Body of pancreas (tissue), 4 donors: ENCODE measurements at regions not wholly inside any gene's neighbourhood (a gene's known extent, or its start where the extent isn't known, plus 50 kb on each side); places are given as distances from the start of the nearest gene placed in this dataset.

Experiments
- CTCF ChIP-seq, 7 experiments: fragments of 450-650 bp in 4 of 7; fragments of 200-600 bp in 3 of 7; sonication (generic) in 3 of 7; IDR thresholded peaks; one replicate each; pipeline ENCODE4 v1.5.1; 2016 to 2019; ENCODE audit warnings: antibody characterized with exemption in 7 of 7
- POLR2A ChIP-seq, 3 donors: fragments of 450-650 bp; IDR thresholded peaks; one replicate each; pipeline ENCODE4 v1.6.1; 2016; ENCODE audit warnings: antibody characterized with exemption in 3 of 3, mild to moderate bottlenecking in 2 of 3

- TF ChIP-seq CTCF (IDR thresholded peaks at IDR 0.05) (no peak), POLR2A (IDR thresholded peaks at IDR 0.05) (no peak)
These were observed 286.0 kb downstream of the MYCN start for GRCh38 chr2:16226381-16226780.
